Skeletal muscle tissue (tissue), 3 donors: ENCODE measurements at regions not wholly inside any gene's neighbourhood (a gene's known extent, or its start where the extent isn't known, plus 50 kb on each side); places are given as distances from the start of the nearest gene placed in this dataset.

Experiments used
- H3K27ac ChIP-seq: one replicate; pipeline ENCODE4 v1.7.0; 2013; ENCODE audit warnings: mild to moderate bottlenecking, low read depth, low read length, inconsistent platforms
- H3K27me3 ChIP-seq, 3 donors: one replicate each; pipeline ENCODE4 v1.7.0; 2013; ENCODE audit warnings: low read length in 3 of 3; ENCODE audit not compliant: control insufficient read depth in 3 of 3, insufficient read depth in 3 of 3
- H3K36me3 ChIP-seq, 3 donors: one replicate each; pipeline ENCODE4 v1.7.0; 2013; ENCODE audit warnings: low read length in 3 of 3; ENCODE audit not compliant: control insufficient read depth in 3 of 3, insufficient read depth in 3 of 3
- H3K4me1 ChIP-seq, 3 donors: one replicate each; pipeline ENCODE4 v1.7.0; 2013; ENCODE audit warnings: low read length in 3 of 3, mild to moderate bottlenecking in 3 of 3; ENCODE audit not compliant: control insufficient read depth in 3 of 3, insufficient read depth in 3 of 3
- H3K4me3 ChIP-seq, 3 donors: one replicate each; pipeline ENCODE4 v1.7.0; 2013; ENCODE audit warnings: low read length in 3 of 3
- H3K9ac ChIP-seq, 3 donors: one replicate each; pipeline ENCODE4 v1.7.0; 2013; ENCODE audit warnings: low read length in 3 of 3, mild to moderate bottlenecking in 3 of 3, moderate library complexity in 2 of 3, low read depth in 1 of 3
- H3K9me3 ChIP-seq, 3 donors: one replicate each; pipeline ENCODE4 v1.7.0; 2013; ENCODE audit warnings: low read length in 3 of 3; ENCODE audit not compliant: control insufficient read depth in 3 of 3
- donor health status: Osteomylitis.

GRCh38 chr2:5393474-5393873 is 298.7 kb upstream of the SOX11 start:
- Histone ChIP-seq H3K27ac (no peak overlapping the region), H3K36me3 (no peaks in the 10 kb centered on the region), H3K9ac (no peak overlapping the region), H3K27me3 (no peaks in the 10 kb centered on the region), H3K4me1 (peaks cover 0 to 3% (median 0%) of the 10 kb centered on the region in 3 donors), H3K4me3 (no peak overlapping the region), H3K9me3 (no peaks in the 10 kb centered on the region)

GRCh38 chr2:5394223-5394622 is 298.0 kb upstream of the SOX11 start:
- no peaks in the 10 kb centered on the region for H3K36me3 ChIP-seq
- H3K9ac ChIP-seq = no peak overlapping the region
- no peak overlapping the region for H3K27ac ChIP-seq
- no peaks in the 10 kb centered on the region for H3K27me3 ChIP-seq
- H3K4me3 ChIP-seq = no peak overlapping the region
- peaks cover 0 to 3% (median 0%) of the 10 kb centered on the region in 3 donors for H3K4me1 ChIP-seq
- no peaks in the 10 kb centered on the region for H3K9me3 ChIP-seq

DNA sequence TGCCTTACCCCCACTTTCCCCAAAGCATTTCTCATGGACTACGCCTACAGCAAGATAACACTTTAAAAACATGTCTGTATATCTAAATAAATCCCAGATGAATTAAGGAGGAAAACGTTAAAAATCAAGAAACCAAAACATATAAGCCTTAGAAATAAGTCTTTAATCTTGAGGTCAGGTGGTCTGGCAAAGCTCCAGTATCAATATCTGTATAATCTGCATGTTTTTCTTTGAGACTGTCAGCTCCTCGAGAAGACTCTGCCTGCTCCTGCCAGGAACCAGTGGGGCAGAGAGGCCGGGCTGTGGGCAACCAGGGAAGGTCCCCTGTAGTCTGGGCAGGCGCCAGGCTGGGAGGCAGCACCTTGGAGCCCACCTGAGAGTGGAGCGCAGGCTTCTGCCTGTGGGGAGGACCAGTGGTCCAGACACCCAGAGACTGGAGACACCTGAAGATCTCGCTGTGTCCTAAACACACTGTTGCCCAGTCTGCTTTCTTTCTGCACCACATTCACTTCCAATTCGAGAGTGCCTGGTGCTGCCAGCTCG is 291.0 kb upstream of the SOX11 start:
- H3K27ac ChIP-seq = no peak overlapping the region
- peaks cover 0 to 2% (median 0%) of the 10 kb centered on the region in 3 donors for H3K27me3 ChIP-seq
- H3K4me3 ChIP-seq = no peak overlapping the region
- H3K4me1 ChIP-seq = no peaks in the 10 kb centered on the region
- H3K36me3 ChIP-seq = no peaks in the 10 kb centered on the region
- no peaks in the 10 kb centered on the region for H3K9me3 ChIP-seq
- H3K9ac ChIP-seq = no peak overlapping the region

DNA sequence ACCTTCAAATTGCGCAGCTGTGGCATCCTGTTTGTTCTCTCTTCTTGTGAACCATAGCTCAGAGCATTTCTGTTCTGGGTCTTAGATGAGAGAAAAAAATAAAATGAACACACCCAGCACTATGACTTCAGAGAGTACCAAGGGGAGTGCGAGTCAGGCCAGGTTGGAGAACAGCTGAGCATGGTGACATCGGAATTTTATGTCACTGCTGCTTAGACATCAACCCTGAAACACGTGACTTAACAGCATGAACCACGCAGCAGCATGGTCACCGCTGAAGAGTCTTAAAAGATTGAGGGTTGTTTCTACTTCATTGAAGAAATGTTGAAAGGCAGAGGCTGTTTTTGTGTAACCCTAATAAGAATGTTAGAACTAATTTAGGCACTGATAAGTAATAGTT is 288.8 kb upstream of the SOX11 start:
- Histone ChIP-seq H3K36me3 (no peaks in the 10 kb centered on the region), H3K27me3 (peaks cover 0 to 2% (median 0%) of the 10 kb centered on the region in 3 donors), H3K4me3 (no peak overlapping the region), H3K9ac (no peak overlapping the region), H3K4me1 (no peaks in the 10 kb centered on the region), H3K9me3 (no peaks in the 10 kb centered on the region), H3K27ac (no peak overlapping the region)

- Histone ChIP-seq H3K9ac (no peak overlapping the region), H3K27ac (no peak overlapping the region), H3K9me3 (no peaks in the 10 kb centered on the region), H3K27me3 (no peaks in the 10 kb centered on the region), H3K36me3 (no peaks in the 10 kb centered on the region), H3K4me1 (no peaks in the 10 kb centered on the region), H3K4me3 (no peak overlapping the region)
Measured at GRCh38 chr2:5409898-5410381, 282.2 kb upstream of the SOX11 start.

- Histone ChIP-seq H3K27me3 (no peaks in the 10 kb centered on the region), H3K36me3 (no peaks in the 10 kb centered on the region), H3K4me1 (no peaks in the 10 kb centered on the region)
Measured at GRCh38 chr2:5410991-5411700, 281.0 kb upstream of the SOX11 start.

GRCh38 chr2:5412001-5412400 is 280.2 kb upstream of the SOX11 start:
- H3K4me1 ChIP-seq = no peaks in the 10 kb centered on the region
- H3K27ac ChIP-seq = no peak overlapping the region
- H3K27me3 ChIP-seq = no peaks in the 10 kb centered on the region
- H3K9ac ChIP-seq = no peak overlapping the region
- no peak overlapping the region for H3K4me3 ChIP-seq
- no peaks in the 10 kb centered on the region for H3K36me3 ChIP-seq
- no peaks in the 10 kb centered on the region for H3K9me3 ChIP-seq

More at GRCh38 chr2:5410991-5411700, 281.0 kb upstream of the SOX11 start:
- H3K4me3 ChIP-seq = no peak overlapping the region
- H3K9me3 ChIP-seq = no peaks in the 10 kb centered on the region
- no peak overlapping the region for H3K9ac ChIP-seq
- no peak overlapping the region for H3K27ac ChIP-seq

- no peak overlapping the region for H3K4me3 ChIP-seq
- H3K9me3 ChIP-seq = no peaks in the 10 kb centered on the region
- no peaks in the 10 kb centered on the region for H3K36me3 ChIP-seq
- no peaks in the 10 kb centered on the region for H3K4me1 ChIP-seq
- H3K27me3 ChIP-seq = no peaks in the 10 kb centered on the region
- H3K9ac ChIP-seq = no peak overlapping the region
- no peak overlapping the region for H3K27ac ChIP-seq
Measured at GRCh38 chr2:5433855-5434254, 258.3 kb upstream of the SOX11 start.

GRCh38 chr2:5437375-5437774 is 254.8 kb upstream of the SOX11 start:
- no peak overlapping the region for H3K9ac ChIP-seq
- no peak overlapping the region for H3K27ac ChIP-seq
- H3K4me3 ChIP-seq = no peak overlapping the region
- no peaks in the 10 kb centered on the region for H3K27me3 ChIP-seq
- H3K9me3 ChIP-seq = no peaks in the 10 kb centered on the region
- H3K36me3 ChIP-seq = no peaks in the 10 kb centered on the region
- H3K4me1 ChIP-seq = no peaks in the 10 kb centered on the region

- no peaks in the 10 kb centered on the region for H3K9me3 ChIP-seq
- H3K4me3 ChIP-seq = no peak overlapping the region
- H3K36me3 ChIP-seq = no peaks in the 10 kb centered on the region
- H3K27ac ChIP-seq = no peak overlapping the region
- H3K27me3 ChIP-seq = no peaks in the 10 kb centered on the region
- H3K9ac ChIP-seq = no peak overlapping the region
- H3K4me1 ChIP-seq = no peaks in the 10 kb centered on the region
Measured at GRCh38 chr2:5440174-5440573, 252.0 kb upstream of the SOX11 start.
